HG03095 (cell line): ENCODE measurements at regions not wholly inside any gene's neighbourhood (a gene's known extent, or its start where the extent isn't known, plus 50 kb on each side); places are given as distances from the start of the nearest gene placed in this dataset.

Source experiments
- ATAC-seq: cut with Tn5 transposase; IDR thresholded peaks from one replicate; pipeline ENCODE4 v1.9.1; 2021; ENCODE audit warnings: moderate library complexity; ENCODE audit not compliant: unreplicated experiment

DNA sequence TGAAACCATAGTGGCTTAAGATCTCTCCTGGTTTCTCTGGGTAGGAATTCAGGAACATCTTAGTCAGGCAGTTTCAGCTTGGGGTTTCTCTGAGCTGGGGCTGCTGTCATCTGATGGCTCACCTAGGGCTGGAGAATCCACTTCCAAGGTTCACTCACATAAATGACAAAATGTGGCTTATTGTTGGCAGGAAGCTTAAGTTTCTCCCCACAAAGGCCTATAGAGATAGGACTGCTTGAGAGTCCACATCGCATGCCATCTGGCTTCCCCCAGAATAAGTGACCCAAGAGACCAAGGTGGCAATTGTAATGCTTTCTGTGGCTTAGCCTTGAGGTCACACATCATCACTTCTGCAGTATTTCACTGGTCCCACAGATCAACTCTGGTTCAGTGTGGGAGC lies 131.4 kb downstream of the EDN1 start:
- ATAC-seq: no peak

DNA sequence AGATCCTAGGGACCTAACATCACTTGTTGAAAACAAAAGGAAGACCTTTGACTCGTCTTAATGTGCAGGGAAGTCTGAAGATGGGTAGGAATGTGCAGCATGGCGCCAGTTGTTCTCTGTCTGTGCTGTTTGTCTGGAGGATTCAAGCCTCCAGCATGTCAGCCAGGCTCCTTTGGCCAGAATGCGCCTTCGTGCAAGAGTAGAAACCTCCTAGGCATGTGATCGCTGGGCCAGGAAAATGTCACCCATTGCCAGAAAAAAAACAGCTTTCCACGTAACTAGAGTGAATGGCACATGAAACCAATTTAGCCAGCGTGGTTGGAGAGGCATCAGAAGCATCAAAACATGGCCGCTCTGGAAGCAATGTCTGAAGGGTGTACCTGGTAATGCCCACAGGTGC lies 132.7 kb downstream of the EDN1 start:
- no peak for ATAC-seq

DNA sequence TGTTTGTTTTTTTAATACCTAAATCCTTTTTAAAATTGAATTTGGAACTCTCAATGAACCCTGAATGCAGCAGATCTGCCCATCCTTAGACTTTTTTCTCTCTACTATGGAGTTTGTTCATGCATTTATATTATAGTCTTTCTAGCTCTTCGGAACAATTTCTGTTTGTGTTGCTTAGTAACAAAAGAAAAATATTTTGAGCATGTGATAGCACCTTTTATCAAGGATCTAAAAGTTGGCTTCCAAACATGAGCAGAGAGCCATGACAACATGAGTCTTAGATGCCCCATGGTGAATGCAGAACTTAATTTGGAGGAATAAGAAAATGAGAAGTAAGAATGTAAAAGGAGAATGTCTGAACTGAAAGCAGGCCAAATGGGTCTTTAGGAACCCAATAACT lies 133.7 kb downstream of the EDN1 start:
- no peak for ATAC-seq

DNA sequence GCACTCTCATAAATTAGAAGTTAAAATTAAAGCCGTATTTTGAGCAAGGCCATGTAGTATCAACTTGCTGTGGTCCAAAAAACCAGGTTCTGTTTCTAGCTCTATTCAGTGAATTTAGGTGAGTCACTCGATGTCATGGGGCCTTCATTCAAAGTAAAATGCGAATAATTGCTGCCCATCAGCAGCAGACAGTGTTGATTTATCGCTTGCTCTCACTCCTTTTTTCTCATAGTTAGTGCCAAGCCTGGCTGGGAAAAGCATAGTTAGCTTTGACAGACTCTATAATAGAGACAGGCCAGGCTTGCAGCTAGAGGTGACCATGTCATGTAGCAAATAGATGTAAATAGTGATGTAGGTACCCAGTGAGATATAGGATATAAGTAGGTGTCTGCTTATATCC lies 136.0 kb downstream of the EDN1 start:
- ATAC-seq: no peak

DNA sequence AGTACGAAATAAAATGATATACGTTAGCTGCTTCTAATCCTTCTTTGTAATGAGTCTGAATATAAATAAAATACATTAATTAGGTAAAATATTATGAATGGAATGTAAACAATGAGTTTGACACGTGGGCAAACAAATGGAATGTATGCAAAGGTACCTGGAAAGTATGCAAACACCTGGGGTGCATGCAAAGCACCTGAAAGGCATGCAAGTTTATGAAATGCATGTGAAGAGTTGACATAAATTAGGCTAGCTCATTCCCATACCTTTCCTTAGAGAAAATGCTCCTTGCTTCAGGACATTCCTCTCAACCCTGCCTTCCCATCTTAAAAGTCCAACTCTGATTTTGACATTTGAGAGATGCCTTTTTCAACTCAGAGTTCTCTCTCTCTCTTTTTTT lies 140.9 kb downstream of the EDN1 start:
- no peak for ATAC-seq

DNA sequence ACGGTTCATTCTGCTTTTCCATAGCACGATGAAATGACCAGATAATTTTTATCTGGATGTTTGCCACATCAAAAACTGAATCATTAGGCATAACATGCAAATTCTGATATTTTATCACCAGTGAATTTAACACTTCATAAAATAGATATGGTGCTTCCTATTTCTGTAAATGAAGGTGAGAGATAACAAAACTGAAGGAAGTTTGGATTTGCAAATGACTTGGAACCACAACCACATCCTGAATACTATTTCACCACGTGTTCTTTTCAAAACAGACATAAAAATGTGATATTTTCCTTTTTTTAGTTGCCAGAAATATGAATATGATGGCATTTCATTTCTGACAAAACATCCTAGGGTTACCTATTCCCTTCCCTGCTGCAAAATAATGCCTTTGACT lies 146.1 kb downstream of the EDN1 start:
- ATAC-seq: no peak

DNA sequence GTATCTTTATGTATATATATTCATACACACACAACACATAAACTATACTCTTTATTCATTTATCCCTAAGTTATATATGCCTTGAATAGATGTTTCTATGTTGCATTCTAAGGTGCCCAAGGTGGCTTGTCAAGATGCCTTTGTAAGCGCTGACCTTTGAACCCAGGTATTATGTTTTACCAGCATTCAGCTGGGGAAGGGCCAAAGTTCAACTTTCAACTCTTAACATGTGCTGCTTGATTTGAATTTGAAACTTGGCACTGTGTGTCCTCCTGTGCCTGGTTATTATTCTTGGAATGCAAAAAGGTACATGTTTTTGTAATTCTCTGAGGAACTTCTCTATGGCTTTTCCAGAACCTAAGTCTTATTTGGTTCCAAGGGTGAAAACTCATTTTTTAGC lies 146.5 kb downstream of the EDN1 start:
- ATAC-seq: no peak

DNA sequence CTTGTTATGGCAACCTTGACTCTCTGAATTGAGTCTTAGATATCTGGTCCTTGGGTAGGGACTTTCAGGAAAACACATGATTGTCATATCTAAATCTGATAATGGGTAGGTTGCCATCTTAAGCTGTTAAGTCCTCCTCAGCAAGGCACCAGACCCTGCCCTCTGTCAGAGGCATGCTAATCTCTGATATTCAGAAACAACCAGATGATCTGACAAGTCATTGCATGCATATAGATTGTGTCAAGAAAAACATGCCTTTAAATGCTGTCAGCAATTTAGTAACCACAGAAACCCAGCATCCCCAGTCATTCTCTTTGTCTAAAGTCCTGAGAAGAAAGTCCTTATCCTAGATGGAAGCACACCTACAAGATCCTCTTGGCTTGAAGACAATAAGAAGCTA lies 149.1 kb downstream of the EDN1 start:
- ATAC-seq: no peak

DNA sequence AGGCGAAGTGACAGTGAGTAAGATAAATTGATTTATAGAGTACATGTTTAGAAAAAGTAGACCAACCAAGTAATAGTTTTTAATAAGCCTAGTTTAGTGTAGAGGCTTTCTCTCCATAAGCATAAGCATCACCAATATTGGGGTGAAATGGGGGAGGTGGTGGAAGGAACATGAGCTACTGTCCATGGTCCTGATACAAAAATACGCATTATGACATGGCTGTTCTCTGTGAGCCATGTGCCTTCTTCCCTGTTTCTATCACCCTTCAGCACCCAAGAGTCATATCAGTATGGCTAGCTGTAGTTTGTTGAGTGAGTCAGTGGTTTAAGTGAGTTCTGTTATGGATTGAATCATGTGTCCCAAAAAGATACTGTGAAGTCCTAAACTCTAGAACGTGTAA lies 150.8 kb downstream of the EDN1 start:
- ATAC-seq: no peak

DNA sequence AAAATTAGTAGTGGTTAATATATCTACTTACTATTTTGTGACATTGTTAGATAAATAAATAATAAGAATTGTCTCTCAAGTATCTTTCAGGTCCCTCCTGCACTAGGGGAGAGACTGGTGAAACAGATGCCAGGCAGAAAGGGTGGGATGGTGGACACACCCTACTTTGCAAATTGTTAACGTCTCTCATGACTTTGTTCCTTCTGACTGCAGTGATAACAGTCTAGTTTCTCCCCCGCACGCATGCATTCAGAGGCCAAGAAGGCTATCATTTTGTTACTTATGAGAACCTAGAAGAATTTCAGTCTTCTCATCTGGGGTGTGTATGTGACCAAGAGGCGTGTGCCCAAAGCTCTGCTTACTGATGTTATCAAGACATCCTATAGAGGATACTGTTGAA lies 152.3 kb downstream of the EDN1 start:
- ATAC-seq: no peak

DNA sequence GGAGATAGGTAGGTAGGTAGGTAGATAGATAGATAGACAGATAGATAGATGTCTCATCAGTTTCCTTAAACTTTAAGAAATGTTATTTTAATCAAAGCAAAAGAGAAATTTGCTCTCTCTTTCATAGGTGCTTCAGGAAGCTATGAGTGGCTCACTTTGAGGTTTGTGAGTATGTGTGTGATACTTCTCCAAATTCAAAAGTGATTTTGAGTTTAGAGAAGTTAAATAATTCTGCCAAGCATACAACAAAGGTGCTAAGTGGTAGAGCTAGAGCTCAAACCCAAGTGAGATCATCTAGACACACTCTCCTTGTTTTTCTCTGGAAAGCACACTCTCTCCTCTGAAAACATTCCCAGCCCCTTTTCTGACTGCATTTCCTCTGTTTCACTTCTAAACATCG lies 156.2 kb downstream of the EDN1 start:
- ATAC-seq: no peak

DNA sequence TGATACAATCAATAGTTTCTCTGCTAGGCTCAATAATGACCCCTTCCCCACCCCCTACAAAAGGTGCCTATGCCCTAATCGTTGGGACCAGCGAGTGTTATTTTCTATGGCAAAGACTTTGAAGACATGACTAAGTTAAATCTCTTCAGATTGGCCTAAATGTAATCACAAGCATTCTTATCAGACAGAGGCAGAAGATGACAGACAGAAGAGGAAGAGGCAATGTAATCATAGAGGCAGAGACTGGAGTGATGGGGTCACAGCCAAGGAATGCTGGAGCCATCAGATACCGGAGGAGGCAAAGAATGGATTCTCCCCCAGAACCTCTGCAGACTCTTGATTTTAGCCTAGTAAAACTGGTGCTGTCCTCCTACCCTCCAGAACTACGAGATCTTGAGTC lies 159.3 kb downstream of the EDN1 start:
- no peak for ATAC-seq

DNA sequence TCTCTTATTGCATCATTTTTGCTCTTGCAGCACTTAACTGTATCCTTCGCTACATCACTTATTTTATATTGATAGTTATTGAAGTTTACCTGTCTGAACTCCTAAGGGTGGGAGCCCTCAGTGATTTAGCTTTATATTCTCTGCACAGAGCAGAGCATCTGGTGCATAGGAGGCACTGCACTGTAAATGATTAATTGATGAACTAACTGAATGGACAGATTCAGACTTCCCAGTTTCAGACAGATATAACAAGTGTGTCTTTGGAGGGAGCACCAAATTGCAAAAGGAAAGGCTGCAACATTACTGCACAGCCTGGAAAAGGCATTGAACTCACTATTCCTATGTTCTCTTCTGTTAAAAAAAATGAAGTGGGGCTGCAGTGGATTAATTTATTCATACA lies 160.3 kb downstream of the EDN1 start:
- ATAC-seq: no peak

DNA sequence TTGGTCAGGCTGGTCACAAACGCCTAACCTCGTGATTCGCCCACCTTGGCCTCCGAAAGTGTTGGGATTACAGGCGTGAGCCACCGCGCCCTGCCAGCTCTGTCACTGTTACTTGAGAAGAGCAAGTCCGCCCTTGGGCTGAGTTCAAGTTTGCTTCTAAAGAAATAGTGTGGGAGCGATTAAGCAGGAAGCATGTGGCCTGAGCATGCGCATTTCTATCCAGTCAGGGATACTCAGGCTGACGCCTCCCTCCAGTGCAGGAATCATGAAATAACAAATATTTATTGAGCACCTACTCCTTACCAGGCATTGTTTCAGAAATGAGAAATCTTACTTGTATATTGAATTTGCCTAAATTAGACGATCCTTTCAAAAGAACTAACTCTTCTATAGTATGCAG lies 166.2 kb downstream of the EDN1 start:
- no peak for ATAC-seq

DNA sequence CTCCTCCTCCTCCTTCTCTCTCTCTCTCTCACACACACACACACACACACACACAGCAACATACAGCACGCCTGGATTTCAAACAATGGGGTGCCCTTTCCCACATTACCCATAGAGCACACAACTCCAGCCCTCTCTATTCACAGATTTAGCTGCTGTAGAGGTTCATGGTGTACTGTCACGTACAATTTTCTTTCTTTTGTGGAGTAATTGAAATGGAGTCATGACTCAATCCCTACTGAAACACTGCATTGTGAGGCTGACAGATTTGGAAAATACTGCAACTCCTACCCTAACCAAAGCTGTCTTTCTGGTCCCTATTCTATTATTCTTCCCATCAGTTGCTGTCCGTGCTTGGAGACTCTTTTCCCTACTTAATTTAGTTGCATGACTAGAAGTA lies 166.9 kb downstream of the EDN1 start:
- no peak for ATAC-seq

DNA sequence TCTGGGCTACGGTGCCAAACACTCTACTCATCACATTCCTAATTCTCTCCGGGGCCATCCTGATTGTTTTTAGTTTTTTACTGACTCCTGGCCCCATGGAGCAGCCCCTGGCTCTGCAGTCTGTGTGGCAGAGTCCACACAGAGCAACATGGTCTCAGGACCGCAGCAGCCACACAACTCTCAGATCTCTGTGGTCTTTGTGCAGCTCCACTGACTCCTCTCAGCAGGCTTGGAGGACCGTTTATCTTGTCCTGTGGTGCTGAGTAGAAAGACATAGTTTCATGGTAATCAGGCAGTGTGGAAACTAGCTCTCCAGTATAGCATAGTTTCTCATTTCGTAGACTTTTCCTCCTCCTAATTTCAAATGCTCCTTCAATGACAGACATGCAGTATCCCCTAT lies 168.4 kb downstream of the EDN1 start:
- ATAC-seq: no peak

DNA sequence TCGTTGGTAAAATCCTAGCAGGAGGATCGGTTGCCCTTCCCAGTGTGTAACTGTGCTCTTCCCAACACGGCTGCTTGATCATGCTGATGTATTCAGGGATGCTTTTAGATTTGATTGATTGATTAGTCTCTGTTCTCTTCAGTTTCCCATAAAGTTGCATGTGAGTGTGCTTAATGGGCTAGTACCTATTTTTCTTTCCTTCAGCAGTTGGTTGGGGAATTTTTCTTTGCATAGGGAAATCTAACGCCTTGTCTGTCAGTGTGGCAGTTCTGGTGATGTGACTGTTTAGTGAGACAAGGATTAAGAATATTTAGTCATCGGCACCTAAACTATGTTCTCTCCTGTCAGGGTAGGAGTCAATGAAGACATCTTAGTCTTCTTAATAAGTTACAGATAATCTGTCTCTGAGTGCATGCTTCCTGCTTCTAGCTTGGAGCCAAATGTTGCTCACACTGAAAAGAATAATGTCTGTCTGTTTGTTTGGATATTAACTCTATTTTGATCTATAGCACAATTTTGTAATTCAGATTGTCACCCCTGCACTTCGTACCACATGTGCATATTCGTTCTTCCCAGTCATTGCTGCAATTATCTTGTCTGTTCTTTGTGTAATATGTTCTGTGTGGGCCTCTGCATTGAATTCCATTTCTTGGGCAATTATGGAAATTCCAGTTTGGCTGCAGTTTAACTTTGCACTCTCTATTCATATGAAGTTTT lies 169.9 kb downstream of the EDN1 start:
- no peak for ATAC-seq

DNA sequence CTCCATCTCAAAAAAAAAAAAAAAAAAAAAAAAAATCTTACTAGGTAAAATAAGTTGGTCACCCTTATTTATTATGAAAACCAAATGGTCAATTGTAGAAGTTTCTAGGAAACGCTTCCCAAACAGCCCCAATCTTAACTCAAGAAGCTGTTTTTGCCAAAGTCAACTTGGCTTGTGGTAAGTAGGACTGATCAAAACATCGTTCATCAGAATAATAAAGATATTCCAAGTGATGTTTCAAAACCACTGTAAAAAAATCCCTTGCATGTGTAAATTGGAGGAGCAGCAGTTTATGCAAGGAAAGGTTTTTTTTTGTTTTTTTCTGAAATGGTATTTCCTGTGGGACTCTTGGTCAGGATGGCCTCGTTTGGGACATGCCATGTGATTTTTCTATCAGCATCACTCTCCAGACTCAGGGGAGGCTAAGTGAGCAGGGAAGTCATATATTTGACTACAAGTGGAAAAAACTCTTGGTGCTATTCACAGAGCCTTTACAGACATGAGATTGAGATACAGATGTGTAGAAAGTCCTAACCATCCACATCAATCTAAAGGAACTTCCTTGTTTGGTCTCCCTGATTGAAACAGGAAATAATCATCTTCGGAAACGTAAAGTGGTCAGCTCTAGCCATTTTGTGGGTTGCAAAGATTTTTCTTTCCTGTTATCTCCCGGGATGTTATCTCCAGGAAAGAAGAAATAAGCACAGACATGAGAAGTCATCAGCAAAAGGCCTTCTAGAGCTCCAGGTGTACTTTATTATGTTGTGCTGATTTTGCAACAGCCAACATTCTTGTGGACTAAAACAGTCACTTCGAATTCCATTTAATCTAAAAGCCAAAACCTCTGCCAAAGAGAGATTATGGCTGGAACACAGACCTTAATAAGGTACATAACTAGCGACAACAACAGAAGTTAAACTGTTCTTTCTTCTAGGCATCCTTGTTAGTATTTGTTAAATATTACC lies 177.8 kb downstream of the EDN1 start:
- no peak for ATAC-seq

DNA sequence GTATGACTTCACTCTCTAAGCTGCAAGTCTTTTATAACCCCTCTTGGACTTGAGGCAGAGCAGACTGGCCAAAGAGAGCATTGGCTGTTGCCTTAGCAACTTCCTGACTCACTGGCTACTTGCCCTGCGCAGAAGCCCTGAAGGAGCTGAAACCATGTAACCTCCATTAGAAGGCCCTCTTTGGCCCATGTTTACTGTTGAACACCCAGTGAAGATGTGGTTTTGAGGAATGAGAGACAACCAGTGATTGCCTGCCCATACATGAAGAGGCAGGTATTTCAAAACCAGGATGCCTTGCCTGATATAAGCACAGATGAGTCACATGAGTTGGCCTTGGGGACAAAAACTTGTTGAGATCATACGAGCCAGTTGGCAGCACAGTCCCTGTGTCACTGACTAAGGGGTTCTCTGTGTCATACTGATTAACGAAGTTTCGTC lies 182.5 kb downstream of the EDN1 start:
- ATAC-seq: no peak

DNA sequence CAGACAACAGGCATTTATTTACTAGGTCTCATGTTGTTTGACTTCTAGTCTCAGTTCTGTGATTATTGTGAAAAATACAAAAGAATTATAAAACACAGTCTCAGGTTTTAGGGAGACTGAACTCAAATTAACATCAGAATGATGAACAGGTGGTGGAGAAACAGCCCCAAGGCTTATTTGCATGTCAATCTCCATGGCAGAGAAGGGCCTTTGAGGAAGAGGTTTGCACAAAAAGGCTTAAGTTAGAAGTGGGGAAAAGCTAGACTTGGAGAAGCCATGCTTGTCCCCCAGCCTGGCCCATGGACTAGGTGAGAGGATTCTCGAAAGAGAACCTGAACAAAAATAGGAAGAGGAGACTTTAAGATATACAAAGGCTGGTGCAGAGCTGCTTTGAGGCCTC lies 183.3 kb downstream of the EDN1 start:
- no peak for ATAC-seq

DNA sequence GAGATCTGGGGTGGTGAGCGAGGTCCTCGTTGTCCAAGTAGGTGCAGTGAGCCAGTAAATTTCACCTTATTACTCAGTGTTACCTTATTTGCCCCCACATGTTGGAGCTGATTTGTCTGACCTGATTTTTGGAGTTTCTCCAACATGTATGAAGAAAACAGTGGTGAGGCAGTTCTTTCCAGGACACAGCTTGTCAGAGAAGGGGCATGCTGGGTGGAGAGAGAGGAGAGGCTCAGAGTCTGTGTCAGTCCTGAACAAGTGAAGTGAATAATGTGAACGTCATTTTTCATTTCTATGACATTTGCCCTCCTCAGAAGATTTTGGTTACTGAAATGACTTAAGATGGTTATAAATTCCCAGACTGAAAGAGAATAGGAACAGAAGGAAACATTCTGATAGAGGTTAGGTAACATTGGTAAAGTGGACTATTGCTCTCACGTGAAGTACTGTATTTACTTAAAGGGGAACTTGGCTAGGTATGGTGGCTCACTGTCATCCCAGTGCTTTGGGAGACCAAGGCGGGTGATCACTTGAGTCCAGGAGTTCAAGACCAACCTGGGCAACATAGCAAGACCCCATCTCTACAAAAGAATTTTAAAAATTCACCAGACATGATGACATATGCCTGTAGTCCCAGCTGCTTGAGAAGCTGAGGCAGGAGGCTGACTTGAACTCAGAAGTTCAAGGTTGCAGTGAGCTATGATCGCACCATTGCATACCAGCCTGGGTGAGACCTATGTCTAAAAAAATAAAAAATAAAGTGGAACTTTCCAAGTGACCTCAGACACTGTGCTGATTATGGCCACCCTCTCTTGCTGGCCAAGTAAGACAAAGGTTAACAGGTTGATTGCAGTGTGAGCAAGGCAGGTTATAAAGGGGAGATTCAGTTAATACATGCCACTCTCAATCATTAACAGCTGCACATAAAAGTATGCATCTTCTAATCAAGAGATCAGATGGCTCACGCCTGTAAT lies 184.3 kb downstream of the EDN1 start:
- ATAC-seq: no peak
